Osteoblast (primary cell): ENCODE measurements at regions not wholly inside any gene's neighbourhood (a gene's known extent, or its start where the extent isn't known, plus 50 kb on each side); places are given as distances from the start of the nearest gene placed in this dataset.

ENCODE experiments used
- DNase-seq: peaks from one replicate; pipeline ENCODE4 v3.0.0; 2011; ENCODE audit warnings: low spot score, mixed read lengths; ENCODE audit not compliant: insufficient read length; ENCODE audit errors: missing footprints
- H2AFZ ChIP-seq: 2 replicates; pipeline ENCODE4 v1.6.0; 2011; ENCODE audit warnings: mild to moderate bottlenecking, low read length
- H3K27ac ChIP-seq: 2 replicates; pipeline ENCODE4 v1.5.1; 2011; ENCODE audit warnings: mild to moderate bottlenecking, low read depth, low read length, moderate library complexity
- H3K27me3 ChIP-seq: 2 replicates; pipeline ENCODE4 v1.6.0; 2012; ENCODE audit warnings: mild to moderate bottlenecking, control low read depth, inconsistent platforms, low read length, moderate library complexity; ENCODE audit not compliant: insufficient read depth
- H3K36me3 ChIP-seq: 2 replicates; pipeline ENCODE4 v1.5.1; 2011; ENCODE audit warnings: mild to moderate bottlenecking, low read length, control low read depth, moderate library complexity; ENCODE audit not compliant: insufficient read depth
- H3K4me1 ChIP-seq: 2 replicates; pipeline ENCODE4 v1.5.1; 2011; ENCODE audit warnings: mild to moderate bottlenecking, low read length, control low read depth, moderate library complexity; ENCODE audit not compliant: insufficient read depth
- H3K4me2 ChIP-seq: 2 replicates; pipeline ENCODE4 v1.6.0; 2011; ENCODE audit warnings: mild to moderate bottlenecking, low read length; ENCODE audit not compliant: insufficient read depth
- H3K4me3 ChIP-seq: fragments of 200-600 bp; sonication (generic); 3 replicates; pipeline ENCODE4 v1.5.1; 2012; ENCODE audit warnings: mild to moderate bottlenecking, low read length, inconsistent platforms; ENCODE audit not compliant: insufficient read depth
- H3K79me2 ChIP-seq: 2 replicates; pipeline ENCODE4 v1.6.0; 2012; ENCODE audit warnings: mild to moderate bottlenecking, low read length, control low read depth, inconsistent platforms; ENCODE audit not compliant: insufficient read depth
- H3K9me3 ChIP-seq: 2 replicates; pipeline ENCODE4 v1.5.1; 2011; ENCODE audit warnings: low read depth, low read length, control low read depth
- H4K20me1 ChIP-seq: 2 replicates; pipeline ENCODE4 v1.6.0; 2012; ENCODE audit warnings: mild to moderate bottlenecking, low read length, control low read depth; ENCODE audit not compliant: insufficient read depth
- TF ChIP-seq, protein P1 (sequence below): IDR thresholded peaks from 2 replicates; pipeline ENCODE4 v1.5.1; 2011; ENCODE audit warnings: mild to moderate bottlenecking, low read depth, low read length, moderate library complexity; ENCODE audit errors: extremely low read depth

DNA sequence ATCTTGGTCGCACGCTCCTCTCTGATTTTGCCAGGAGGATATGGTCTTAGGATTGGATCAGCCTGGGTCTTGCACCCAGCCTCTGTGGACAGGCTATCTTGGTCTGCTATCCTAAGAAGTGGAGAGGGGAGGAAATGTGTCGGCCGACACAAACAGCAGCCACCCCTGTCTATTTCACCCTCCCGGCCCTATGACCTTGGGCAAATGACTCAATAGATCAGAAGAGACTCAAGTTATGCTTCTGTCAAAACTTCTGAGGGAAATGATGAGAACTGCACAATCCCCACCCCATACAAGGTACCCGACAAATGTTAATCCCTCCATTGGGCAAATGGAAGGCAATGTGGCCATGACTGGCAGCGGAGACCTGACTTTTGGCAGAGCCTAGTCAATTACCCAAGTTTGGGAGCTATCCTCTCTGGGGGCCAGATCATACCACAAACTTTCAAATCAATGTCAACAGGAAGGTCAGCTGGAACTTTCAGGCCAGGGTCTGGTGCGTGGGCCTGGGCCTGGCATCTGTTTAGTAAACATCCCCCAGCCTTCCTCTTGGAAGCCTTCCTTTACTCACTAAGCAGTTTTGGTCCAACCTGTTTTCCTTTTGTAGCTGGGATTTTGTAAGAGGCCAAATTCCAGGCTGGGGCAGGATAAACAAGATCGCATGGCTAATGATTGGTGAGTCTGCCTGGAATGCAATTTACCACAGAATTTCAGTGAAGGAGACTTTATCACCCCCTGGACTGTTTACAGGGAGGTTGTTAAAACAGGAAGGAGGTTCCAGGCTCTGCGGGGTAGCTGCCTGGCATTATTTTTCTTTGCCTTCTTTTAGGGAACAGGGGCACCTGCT, 64.2 kb upstream of the CPEB4 start:
- Histone ChIP-seq H3K9me3 (peaks cover 4% of the 10 kb centered on the region), H2AFZ (no peak overlapping the region), H3K79me2 (no peaks in the 10 kb centered on the region), H3K4me3 (no peak overlapping the region), H4K20me1 (no peaks in the 10 kb centered on the region), H3K36me3 (no peaks in the 10 kb centered on the region), H3K4me1 (peaks cover 21% of the 10 kb centered on the region), H3K27ac (peak overlapping the region; percentile 53), H3K4me2 (peak overlapping the region; percentile 38), H3K27me3 (no peaks in the 10 kb centered on the region)
- TF ChIP-seq, protein P1, sequence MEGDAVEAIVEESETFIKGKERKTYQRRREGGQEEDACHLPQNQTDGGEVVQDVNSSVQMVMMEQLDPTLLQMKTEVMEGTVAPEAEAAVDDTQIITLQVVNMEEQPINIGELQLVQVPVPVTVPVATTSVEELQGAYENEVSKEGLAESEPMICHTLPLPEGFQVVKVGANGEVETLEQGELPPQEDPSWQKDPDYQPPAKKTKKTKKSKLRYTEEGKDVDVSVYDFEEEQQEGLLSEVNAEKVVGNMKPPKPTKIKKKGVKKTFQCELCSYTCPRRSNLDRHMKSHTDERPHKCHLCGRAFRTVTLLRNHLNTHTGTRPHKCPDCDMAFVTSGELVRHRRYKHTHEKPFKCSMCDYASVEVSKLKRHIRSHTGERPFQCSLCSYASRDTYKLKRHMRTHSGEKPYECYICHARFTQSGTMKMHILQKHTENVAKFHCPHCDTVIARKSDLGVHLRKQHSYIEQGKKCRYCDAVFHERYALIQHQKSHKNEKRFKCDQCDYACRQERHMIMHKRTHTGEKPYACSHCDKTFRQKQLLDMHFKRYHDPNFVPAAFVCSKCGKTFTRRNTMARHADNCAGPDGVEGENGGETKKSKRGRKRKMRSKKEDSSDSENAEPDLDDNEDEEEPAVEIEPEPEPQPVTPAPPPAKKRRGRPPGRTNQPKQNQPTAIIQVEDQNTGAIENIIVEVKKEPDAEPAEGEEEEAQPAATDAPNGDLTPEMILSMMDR, result no peak
- DNase-seq, result no peak

- H3K9me3 ChIP-seq, result peaks cover 4% of the 10 kb centered on the region
- H3K36me3 ChIP-seq, result no peaks in the 10 kb centered on the region
- peak overlapping the region; percentile 53 for H3K27ac ChIP-seq
- TF ChIP-seq, protein P1, result no peak
- H3K4me1 ChIP-seq, result peaks cover 21% of the 10 kb centered on the region
- H3K79me2 ChIP-seq, result no peaks in the 10 kb centered on the region
- DNase-seq, result no peak
- no peaks in the 10 kb centered on the region for H3K27me3 ChIP-seq
- no peak overlapping the region for H3K4me3 ChIP-seq
- H3K4me2 ChIP-seq, result no peak overlapping the region
- no peak overlapping the region for H2AFZ ChIP-seq
- no peaks in the 10 kb centered on the region for H4K20me1 ChIP-seq
These were observed 62.8 kb upstream of the CPEB4 start for GRCh38 chr5:173825215-173825865.

DNA sequence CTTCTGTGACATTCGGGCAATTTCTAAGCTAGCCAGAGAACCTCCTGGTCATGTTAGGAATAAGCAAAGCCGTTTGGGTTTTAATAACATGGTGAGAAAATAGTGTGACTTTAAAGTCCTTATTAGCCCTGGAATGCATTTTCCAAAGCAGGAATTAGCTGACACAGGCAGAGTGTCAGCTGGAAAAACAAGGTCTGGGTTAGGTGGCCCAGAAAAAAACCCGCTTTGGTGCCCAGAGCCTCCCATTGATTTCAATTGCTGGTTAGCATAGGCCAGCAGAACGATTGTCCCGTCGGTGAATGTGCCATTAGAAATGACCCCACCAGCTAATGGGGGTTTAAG, 62.1 kb upstream of the CPEB4 start:
- H3K36me3 ChIP-seq, result no peaks in the 10 kb centered on the region
- H3K9me3 ChIP-seq, result peaks cover 4% of the 10 kb centered on the region
- no peak overlapping the region for H3K4me3 ChIP-seq
- no peak for DNase-seq
- no peak overlapping the region for H2AFZ ChIP-seq
- peaks cover 21% of the 10 kb centered on the region for H3K4me1 ChIP-seq
- TF ChIP-seq, protein P1, result no peak
- H3K27me3 ChIP-seq, result no peaks in the 10 kb centered on the region
- H4K20me1 ChIP-seq, result no peaks in the 10 kb centered on the region
- H3K27ac ChIP-seq, result no peak overlapping the region
- H3K4me2 ChIP-seq, result no peak overlapping the region
- H3K79me2 ChIP-seq, result no peaks in the 10 kb centered on the region
